GM19397 (cell line): ENCODE measurements at regions not wholly inside any gene's neighbourhood (a gene's known extent, or its start where the extent isn't known, plus 50 kb on each side); places are given as distances from the start of the nearest gene placed in this dataset.

Experiments
- ATAC-seq: cut with Tn5 transposase; IDR thresholded peaks from one replicate; pipeline ENCODE4 v1.9.1; 2021; ENCODE audit warnings: mild to moderate bottlenecking, moderate library complexity; ENCODE audit not compliant: unreplicated experiment

DNA sequence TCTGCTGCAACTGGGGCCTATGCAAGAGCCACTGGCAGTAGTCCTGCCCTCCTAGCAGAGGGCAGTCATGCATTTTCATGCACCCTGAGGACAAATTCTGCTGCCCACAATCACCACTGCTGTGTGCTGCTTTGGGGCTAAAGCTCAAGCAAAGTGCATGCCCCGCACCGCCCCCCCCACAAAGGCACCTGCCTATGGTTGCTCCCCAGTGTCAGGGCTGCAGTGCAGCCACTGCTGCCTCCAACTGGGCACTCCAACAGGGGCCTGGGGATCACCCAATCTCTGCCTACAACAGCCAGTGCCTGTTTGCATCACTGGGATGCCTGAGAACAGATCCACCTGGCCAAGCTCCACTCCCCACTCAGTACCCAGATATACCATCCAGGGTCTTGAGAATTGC lies 417.0 kb downstream of the HTR7 start:
- no peak for ATAC-seq

GRCh38 chr10:90443342-90443741 lies 414.5 kb downstream of the HTR7 start:
- no peak for ATAC-seq

- ATAC-seq: no peak
Observed at GRCh38 chr10:90447831-90448230, 410.0 kb downstream of the HTR7 start.

GRCh38 chr10:90450797-90451196 lies 407.0 kb downstream of the HTR7 start:
- no peak for ATAC-seq

DNA sequence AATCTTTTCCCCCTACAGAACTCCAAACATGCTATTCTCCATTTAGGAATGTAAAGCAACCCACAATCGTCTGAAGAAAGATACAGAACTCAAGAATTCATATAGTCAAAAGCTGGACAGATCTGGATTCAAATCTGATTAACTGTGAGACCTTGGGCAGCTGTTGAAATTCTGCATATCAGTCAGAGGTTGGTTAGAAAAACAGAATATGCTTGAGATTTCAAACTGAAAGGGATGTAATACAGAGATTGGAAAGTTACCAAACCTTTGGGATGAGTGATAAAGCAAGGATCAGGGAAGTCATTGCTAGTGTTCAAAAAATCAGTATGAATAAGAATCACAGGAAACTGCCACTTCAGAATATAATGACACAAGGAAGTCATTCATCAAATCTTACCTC lies 406.6 kb downstream of the HTR7 start:
- ATAC-seq: no peak

GRCh38 chr10:90458054-90458453 lies 399.8 kb downstream of the HTR7 start:
- ATAC-seq: no peak

GRCh38 chr10:90458571-90458970 lies 399.3 kb downstream of the HTR7 start:
- ATAC-seq: no peak

DNA sequence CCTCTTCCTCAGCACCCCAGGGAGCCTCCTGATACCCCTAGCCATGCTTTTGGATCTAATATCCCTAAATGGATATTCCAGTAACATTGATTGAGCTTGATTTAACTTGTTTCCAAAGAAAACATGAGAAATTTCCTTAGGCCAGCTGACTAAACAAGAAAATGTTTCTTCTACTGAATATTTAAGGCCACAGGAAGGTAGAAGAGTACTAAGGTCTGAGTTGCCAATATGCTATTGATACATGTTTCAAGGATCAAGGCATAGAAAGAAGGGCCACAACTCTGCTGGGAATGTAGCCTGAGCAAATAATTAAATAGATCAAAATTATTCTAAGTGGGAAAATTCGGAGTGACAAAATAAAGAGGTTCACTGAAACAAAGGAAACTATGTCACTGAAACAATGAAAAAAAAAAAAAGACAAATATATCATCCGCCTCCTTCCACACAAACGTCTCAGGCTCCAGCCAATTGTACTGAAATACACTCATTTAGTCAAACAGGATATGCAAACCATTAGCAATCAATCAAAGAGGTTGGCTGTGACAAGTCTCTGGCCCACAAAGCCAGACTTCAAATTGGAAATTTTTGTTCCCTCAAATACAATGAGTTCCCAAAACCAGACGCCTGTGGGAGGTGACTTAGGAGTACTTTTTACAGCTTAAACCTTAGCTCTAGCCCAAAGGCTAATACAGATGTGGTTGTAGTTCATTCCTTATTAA lies 396.2 kb downstream of the HTR7 start:
- no peak for ATAC-seq

- ATAC-seq: no peak
Observed at GRCh38 chr10:90462749-90463470, 394.9 kb downstream of the HTR7 start.

DNA sequence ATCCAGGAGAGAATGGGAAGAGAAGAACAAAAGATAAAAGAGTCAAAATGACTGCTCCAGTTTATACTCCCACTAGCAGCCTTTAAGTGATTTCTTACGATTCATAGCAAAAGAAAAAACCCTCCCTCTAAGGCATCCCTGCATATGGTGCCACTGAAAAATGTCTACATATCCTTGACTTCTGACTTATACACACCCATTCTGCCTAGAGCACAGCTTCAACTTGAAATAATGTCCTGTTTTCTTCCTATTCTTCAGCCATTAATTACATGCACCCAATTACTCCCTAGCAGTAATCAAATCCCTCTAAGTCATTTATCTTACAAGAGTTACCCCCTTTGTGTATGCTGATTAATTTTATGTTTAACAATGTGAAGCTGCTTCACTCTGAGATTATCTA lies 393.5 kb downstream of the HTR7 start:
- no peak for ATAC-seq

- no peak for ATAC-seq
Observed at GRCh38 chr10:90470966-90471365, 386.9 kb downstream of the HTR7 start.

DNA sequence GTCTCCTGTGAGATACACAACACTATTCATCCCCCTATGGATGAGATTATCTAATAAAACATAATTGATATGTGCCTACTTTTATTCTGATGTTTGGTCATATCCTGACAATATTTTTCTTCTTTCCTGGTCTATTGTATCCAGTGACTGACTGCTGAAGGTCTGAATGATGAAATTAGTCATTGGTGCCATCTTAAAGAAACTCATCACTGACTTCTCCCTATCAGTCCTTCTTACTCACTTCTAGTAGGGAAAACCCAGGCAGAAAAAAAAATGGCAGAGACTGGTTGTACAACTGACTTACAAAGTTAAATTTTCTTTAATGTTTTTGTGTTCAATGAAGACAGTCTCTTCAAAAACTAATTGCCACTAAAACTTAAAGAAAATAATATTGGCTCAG lies 377.4 kb downstream of the HTR7 start:
- ATAC-seq: no peak

DNA sequence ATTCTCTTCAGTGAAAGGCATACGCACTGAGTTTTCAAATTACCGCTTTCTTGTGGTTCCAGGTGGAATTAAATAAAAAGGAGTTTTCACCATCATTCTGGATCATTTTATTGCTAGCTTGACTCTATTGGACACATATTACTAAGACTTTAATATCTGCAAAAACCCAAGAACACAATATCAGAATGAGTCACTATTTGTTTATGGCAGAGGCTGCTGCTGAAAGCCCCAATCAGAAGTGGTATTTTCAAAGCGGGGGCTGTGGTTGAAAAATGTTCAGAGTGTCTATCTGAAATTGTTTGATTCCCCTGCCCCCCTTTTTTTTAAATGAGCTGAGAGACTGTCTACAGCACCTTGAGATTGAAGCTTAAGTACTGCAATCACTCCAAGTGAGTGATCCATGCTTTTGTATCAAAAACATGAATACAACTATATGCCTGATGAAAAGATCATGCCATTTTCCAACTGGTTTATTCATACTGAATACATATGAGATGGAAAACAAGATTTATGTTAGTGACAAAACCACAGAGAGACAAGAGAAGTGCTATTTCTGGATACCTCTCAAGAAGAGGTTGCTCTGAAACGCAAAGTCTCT lies 376.4 kb downstream of the HTR7 start:
- ATAC-seq: no peak

- no peak for ATAC-seq
Observed at GRCh38 chr10:90484518-90484917, 373.3 kb downstream of the HTR7 start.

GRCh38 chr10:90494183-90494582 lies 363.7 kb downstream of the HTR7 start:
- ATAC-seq: no peak

DNA sequence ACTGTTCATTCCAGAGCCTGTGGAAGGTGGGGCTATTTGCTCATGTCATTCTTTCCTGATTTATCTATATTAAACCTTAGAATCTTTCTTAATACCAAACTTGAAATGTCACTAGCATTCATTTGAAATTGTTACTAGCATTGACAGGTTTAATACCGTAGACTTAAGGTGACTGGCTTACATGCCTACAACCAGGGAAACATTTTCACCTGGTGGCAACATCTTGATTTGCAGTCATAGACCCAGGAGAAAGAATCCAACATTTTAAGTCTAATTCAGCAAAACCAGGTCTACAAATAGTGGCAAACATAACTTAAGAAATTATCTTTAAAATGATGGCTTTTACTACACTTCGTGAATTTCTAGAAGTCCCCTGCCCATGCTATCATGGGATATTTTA lies 353.7 kb downstream of the HTR7 start:
- ATAC-seq: no peak

- no peak for ATAC-seq
Observed at GRCh38 chr10:90526721-90527120, 331.1 kb downstream of the HTR7 start.

- no peak for ATAC-seq
Observed at GRCh38 chr10:90530521-90530920, 327.3 kb downstream of the HTR7 start.

DNA sequence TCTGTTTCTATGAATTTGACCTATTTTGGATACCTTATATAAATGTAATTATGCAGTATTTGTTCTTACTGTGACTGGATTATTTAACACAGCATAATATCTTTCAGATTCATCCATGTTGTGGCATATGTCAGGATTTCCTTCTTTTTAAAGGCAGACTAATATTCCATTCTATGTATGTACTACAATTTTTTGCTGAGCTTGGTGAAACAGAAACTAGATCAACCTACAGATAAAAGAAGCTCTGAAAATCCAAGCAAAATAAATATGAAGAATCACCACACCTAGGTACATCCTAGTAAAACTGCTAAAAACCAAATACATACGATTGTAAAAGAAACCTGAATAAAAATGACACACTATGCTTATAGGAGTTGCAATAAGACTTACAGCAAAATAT lies 300.5 kb downstream of the HTR7 start:
- ATAC-seq: no peak

DNA sequence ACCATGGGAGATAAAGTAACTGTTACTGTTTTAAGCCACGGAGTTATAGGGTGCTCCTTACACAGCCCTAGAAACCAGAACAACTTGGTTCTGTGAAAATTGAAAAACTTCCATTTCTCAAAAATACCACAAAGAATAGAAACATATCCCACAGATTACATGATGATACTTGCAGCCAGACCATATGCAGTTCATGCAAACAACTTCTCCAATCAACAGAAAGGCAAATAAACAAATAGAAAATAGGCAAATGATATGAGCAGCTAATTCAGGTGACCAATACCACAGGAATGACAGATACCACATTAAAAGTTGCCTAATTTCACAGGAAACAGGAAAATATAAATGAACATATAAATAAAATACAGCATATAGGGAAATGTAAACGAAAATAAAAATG lies 297.5 kb downstream of the HTR7 start:
- ATAC-seq: no peak

GRCh38 chr10:90561666-90562065 lies 296.2 kb downstream of the HTR7 start:
- no peak for ATAC-seq
